ENCODE measurements at regions not wholly inside any gene's neighbourhood (a gene's known extent, or its start where the extent isn't known, plus 50 kb on each side); places are given as distances from the start of the nearest gene placed in this dataset.

DNA sequence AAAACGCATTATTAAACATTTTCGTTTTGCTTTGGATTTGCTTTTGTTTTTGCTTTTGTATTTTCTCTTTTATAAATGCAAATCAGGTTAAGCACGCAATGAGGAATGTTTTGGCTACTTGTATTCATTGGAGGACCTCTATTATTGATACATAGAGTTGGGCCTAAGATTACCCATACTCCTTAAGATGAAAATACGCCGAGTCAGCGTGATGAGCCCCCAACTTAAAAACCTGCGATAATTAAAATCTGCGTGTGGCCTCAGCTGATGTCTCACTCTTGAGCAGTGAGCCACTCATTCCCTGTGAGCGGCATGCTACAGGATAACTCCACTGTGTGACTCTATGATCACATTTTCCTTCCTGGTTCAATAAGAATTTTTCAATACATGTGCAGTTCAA, 518.3 kb downstream of the IRX1 start:
- DNase-seq (ENCODE audit: low read depth in 3 of 3) = no peak

DNA sequence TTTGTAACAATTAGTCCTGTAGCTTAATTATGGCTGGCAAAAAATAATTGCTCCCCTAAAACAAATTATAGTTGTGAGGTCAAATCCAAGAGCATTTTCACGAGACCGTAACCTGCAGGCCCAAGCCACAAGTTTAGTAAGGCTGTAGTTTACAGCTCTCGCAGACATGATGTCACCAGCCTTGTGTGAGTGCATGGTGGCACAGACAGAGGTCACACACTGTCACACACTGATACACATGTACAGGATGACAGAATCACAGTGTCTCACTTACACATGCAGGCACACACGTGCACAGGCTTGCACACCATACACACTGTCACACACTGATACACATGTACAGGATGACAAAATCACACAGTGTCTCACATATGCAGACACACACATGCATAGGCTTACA, 518.8 kb downstream of the IRX1 start:
- DNase-seq (ENCODE audit: low read depth in 3 of 3) = no peak

DNA sequence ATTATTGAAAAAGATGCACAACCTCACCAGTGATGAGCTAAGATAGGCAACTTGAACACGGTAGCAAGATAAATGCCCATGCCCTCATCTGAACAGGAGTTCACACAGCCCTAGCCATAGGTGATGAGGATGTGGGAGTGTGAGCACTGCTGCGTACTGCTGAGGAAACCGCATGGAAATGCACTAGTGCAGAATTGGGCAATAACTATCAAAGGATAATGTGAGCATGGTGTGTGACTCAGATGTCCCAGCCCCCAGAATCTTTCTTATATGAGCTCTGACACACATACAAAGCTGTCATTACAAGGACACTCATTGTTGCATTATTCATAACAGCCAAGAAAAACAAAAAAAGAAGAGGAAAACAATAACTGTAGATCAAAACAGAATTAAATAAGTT, 521.2 kb downstream of the IRX1 start:
- no peak for DNase-seq (ENCODE audit: low read depth in 3 of 3)

DNA sequence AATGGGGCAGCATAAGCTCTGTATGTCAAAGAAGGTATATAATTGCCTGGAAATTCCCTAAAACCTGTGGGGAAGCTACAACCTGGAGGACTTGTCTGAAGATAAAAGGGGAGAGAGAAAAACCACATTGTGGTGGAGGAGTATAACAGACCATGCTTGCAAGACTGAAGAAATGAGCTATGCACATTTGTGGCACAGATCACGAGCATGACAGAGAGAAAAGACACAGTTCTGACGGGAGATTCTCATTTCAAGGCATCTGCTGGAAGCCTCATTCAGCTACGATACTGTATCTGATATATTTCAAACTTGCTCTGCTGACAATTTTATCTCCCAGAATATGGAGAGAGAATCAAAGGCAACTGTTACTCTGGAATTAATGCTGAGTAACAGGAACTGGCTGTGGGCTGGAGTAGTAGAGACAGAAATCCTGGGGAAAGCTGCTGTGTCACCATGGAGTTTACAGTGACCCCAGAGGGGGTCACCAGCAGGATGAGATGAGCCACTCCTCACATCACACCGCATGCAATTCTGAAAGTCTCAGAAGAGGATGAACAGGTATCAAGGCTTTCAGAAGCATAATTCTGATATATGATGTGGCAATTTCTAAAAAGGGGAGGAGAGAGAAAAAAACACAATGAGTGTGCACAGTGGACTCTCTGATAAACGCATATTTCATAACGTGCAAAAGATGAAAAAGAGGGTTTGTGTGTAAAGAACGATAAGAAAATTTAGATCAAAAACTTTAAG, 528.8 kb downstream of the IRX1 start:
- no peak for DNase-seq (ENCODE audit: low read depth in 3 of 3)

DNA sequence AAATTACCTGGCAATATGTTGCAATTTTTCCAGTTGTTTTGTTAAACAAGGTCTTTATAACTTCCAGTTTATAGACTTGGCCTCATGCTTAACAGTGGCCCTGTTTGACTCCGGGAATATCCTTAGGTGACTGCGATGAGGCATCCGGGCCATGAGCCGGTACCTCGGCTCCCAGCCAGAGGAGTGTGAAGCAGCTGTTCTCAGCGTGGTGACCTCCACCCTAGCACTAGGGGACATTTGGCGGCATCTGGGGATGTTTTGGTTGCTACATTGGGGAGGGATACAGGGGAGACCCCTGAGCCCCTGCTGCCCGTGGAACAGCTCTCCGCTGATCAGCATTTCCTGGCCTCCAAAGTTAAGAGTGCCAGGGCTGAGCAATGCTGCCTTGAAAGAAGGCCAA, 533.4 kb downstream of the IRX1 start:
- DNase-seq (ENCODE audit: low read depth in 3 of 3) = no peak

DNA sequence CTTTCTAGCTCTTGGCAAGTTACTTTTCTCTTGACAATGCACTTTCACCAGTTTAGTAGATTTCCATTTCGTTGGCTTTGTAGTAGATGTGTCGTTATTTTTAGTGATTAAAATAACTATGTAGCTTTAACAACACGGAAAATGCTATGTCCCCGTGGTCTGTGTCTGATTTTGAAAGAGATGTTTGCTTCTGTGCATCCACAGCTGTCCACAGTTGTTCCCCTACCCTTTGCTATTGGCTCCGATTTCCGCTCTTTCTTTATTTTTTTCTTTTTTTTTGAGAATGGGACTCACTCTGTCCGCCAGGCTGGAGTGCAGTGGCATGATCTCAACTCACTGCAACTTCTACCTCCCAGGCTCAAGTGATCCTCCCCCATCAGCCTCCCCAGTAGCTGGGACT, 533.9 kb downstream of the IRX1 start:
- no peak for DNase-seq (ENCODE audit: low read depth in 3 of 3)

DNA sequence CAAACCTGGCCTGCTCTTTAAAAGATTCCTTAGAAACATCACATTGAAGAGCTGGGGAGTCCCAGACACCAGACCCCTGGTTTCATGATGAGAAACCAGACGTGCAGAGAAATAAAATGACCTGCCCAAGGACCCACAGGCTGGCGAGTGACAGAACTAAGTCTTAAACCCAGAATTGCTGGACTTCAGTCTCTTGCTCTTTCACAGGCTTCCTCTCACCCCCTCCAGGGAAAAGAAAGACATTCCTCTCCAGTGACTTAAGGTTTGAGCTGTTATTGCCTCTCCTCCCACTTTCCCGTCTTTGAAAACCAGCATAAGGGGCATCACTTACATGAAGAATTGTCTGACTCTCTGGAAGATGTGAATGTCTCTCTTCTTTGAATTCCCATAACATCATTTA, 535.2 kb downstream of the IRX1 start:
- no peak for DNase-seq (ENCODE audit: low read depth in 3 of 3)

DNA sequence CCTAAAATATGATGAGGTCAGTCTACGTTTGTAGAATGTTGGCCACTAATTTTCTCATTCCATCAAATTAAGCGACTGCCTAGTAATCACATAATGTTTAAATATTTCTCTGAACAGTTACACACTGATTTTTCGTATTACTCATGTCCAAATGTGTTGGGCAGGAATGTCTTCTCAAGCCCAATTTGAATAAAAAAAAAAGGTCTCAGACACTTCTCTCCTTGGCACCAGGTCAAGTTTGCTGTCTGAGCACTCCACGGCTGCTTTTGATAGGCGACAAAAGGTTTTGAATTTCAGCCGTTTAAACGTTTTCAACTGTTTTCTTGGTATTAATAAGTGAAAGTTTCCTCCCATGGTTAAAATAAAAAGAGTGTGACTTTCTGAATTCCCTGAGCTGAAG, 542.1 kb downstream of the IRX1 start:
- no peak for DNase-seq (ENCODE audit: low read depth in 3 of 3)

DNA sequence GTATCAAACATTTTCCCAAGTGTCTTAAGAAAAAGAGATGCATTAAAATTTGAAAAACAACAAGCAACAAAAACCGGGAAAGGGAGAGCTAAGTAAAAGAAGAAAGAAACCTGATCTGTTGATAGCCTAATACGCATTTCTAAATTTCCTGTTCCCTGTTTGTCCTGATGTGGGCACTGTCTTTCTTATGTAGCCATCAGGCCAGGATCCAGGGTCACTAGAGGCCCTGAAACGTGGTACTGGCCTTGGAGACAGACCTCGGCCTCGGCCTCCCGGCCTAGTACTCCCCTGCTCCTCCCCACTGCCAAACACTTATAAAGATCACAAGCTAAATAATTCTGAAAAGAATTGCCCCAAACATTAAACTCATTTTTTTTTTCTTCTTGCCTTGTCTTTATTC, 547.2 kb downstream of the IRX1 start:
- DNase-seq (ENCODE audit: low read depth in 3 of 3) = no peak

DNA sequence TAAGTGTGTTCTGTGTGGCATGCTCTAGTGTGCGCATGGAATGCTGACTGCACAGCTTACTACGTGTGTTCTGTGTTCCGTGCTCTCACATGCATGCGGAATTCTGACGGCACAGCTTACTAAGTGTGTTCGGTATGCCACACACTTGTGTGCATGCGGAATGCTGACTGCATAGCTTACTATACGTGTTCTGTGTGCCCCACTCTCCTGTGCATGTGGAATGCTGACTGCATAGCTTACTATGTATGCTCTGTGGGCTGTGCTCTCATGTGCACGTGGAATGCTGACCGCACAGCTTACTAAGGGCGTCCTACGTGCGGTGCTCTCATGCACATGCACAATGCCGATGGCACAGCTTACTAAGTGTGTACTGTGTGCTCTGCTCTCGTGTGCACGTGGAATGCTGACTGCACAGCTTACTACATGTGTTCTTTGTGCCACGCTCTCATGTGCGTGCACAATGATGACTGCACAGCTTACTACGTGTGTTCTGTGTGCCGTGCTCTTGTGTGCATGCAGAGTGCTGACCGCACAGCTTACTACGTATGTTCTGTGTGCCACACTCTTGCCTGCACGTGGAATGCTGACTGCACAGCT, 548.9 kb downstream of the IRX1 start:
- DNase-seq (ENCODE audit: low read depth in 3 of 3) = no peak

DNA sequence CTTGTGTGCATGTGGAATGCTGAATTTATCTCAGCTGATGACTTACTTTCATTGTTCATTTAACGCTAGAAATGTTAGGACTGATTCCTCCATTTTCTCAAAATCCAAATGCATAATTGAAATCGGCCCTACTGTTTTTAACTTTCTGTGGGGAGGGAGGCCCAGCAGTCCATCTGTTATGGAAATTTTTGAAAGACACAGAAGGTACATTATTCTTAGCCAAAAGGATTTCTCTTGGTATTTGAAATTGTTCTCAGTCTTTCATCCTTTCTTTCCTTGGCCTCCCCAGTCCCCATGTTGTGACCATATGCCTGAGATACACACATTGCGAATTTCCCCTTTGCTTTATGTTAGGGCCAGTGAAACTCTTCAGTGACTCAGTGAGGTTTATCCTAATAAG, 549.9 kb downstream of the IRX1 start:
- no peak for DNase-seq (ENCODE audit: low read depth in 3 of 3)

DNA sequence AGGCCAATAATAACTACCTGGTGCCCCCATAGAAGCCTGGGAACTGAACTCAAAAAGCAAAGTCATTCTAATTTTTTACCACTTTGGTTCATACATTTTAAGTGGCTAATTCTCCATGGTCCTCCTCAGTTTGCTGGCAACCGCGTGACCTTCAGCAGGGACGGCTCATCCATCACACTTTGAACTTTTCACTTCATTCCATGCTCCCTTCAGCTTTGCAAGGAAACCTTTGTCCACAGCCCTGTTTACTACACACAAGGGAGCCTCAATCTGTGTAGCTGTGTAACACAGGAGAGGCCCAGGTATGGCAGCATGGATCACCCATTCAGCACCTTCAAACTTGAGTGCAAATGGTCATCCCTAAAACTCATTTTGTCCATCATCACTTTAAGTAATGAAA, 552.4 kb downstream of the IRX1 start:
- no peak for DNase-seq (ENCODE audit: low read depth in 3 of 3)

DNA sequence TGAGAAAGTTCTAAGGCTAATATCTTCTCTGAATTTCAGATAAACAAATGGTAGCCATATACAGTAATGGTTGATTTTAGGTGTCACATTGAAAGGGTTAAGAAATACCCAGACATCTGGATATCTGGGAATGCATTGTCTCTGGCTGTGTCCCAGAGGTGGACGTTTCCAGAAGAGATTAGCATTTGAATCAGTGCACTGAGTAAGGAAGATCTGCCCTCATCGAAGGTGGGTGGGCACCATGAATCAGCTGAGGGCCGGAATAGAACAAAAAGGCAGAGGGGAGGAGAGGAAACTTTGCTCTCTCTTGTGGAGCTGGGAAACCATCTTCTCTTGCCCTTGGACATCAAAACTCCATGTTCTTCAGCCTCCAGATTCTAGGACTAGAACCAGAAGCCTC, 554.4 kb downstream of the IRX1 start:
- DNase-seq (ENCODE audit: low read depth in 3 of 3) = no peak

DNA sequence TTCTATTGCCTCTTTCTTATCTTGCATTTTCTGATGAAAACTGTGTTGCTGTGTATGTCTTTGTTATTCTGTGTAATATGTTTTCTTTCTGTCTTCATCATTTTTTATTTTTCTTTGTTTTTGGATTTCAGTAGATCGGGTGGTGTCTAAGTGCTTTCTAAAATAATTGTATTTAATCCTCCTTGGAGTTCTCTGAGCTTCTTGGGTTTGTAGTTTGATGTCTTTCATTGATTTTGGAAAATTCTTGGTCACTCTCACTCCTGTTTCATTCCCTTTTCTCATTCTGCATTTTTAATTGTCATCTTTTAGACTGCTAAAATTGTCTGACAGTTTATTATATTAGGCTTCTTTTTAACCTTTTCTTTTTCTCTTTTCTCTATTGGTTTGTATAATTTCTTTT, 560.5 kb downstream of the IRX1 start:
- DNase-seq (ENCODE audit: low read depth in 3 of 3) = no peak

DNA sequence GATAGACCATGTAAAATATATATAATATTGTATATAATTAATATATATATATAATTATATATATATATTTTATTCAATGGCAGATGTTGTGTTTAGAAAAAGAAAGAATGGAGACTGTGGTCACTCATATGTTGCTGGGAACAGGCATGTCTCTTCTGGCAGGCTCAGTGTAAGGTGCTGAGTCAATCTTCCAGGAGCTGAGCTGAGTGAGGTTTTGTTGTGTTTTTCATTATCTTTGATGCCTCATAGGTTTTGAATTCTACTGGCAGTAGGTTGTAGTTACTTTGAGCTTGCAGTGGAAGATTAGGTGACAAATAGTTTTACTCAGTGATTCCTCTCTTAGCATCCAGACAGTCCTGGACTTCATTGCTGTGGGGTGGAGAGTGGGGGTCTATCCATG, 561.3 kb downstream of the IRX1 start:
- no peak for DNase-seq (ENCODE audit: low read depth in 3 of 3)

DNA sequence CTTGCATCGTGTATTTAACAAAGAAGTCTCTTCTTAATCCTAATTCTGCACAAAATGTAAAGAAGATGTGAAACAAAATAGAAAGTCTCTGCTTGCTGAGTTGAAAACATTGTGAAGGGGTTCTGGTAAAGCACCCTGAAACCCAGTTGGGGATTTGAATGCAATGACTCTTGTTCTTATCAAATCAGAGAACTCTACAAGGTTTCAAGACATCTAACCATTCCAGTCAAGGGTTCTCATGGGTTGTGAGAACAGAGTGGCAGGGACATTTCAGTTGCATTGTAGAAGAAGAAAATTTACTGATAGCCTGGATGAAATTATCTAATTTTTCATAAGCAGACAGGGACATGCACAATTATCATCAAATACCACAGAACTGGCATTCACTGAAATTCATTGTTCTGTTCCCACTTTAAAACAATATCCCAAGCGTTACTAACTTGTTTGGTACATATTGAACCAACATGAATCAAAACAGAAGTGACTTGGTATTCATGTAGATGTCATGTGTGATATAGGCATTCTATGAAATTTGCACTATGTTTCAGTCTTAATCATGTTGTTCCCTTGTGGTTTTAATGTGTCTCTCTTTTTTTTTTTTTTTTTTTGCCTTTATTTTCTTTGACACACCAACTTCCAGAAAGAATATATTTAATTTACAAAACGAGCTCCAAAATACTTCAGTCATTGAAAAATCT, 563.3 kb downstream of the IRX1 start:
- DNase-seq (ENCODE audit: low read depth in 3 of 3) = no peak

DNA sequence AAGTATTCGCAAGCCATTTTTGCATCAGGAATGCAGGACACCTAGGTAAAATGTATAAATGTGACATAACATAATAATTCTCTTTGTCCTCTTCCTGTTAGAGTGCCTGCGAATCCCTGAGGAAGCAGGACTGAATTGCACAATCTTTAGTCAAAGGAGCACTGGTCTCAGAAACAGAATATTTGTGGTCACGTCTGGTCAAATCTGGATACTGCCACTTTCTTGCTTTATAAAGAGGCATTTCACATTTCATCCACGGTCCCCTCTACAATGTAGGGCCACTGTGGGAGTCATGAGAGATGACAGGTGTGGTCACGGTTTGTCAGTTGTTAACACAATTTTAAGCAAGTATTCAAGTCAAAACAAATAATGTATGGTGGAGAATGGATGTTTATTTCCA, 564.0 kb downstream of the IRX1 start:
- DNase-seq (ENCODE audit: low read depth in 3 of 3) = no peak

DNA sequence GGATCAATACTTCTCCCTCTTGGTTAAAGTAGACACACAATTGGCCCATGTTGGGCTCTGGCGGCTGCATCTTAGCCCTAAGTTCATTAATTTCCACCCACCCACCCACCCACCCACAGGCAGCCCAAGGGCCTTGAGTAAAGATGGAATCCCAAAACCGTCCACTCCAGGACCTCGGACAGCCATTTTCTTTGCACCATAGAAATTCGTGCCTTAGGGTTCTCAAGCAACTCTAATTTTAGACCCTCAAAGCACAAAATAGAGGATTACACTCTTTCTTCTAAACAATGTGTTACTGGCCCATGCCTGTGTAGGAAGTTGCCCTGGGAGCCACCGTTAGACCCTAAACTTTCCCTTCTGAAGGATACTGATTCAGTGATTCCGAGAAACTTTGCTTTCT, 568.5 kb downstream of the IRX1 start:
- no peak for DNase-seq (ENCODE audit: low read depth in 3 of 3)

DNA sequence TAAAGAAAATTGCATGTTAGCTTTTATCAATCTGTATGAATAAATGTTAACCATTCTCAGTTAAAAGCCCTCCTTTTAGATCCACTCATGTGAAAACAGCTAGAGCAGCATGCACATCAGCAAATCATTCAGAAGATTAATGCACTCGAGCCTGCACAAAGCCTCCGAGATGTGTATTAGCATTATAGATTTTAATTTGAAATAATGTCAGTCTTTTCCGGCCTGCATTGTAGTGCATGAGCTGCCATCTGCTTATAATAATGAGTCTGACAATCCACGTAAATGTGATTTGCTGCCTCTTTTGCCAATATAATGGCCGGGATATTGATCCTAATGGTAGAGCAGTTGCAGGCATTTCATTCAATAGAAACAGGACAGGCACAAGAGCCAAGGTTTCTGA, 585.1 kb downstream of the IRX1 start:
- DNase-seq (ENCODE audit: low read depth in 3 of 3) = no peak

DNA sequence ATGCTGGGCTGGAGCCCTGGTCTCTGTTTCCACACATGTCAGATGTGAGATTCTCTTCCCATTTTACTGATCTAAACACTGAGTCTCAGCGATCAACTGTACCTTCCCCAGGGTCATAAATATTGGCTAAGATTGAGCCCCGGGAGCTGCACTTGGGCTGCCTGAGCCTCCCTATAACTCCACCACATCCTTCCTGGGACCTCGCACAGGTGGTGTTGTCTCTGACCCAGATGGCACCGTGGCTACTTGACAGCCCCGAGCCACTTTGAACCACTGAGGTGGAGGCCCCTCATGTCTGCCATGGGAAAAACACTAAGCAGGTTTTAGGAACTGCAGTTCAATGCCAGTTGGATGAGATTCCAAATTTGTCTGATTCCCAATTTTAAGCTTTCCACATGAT, 586.5 kb downstream of the IRX1 start:
- no peak for DNase-seq (ENCODE audit: low read depth in 3 of 3)

DNA sequence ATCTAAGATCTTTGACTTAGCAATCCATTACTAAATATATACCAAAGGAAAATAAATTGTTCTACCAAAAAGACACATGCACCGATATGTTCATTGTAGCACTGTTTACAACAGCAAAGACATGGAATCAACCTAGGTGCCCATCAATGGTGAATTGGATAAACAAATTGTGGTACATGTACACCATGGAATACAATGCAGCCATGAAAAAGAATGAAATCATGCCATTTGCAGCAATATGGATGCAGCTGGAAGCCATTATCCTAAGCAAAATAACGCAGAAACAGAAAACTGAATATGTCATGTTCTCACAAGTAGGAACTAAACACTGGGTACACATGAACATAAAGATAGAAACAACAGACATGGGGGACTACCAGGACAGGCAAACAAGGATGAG, 589.5 kb downstream of the IRX1 start:
- DNase-seq (ENCODE audit: low read depth in 3 of 3) = no peak

DNA sequence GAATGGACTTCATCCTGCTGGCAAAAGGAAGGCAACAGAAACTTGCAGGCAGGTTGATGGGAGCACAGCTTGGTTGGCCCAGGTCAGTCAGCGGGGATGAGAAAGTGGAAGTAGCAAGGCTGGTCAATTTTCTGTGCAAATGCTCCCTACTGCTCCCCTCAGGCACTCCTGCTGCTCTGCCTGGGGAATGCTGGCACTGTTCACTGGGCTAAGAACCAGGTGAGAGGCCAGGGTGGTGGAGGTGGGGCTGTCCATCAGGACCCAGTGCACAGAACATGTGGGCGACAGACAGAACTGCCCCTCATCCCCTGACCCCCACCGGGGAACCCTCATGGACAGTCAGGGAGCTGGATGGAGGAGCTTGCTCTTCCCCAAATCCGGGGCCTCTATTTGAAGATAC, 593.1 kb downstream of the IRX1 start:
- DNase-seq (ENCODE audit: low read depth in 3 of 3) = no peak

DNA sequence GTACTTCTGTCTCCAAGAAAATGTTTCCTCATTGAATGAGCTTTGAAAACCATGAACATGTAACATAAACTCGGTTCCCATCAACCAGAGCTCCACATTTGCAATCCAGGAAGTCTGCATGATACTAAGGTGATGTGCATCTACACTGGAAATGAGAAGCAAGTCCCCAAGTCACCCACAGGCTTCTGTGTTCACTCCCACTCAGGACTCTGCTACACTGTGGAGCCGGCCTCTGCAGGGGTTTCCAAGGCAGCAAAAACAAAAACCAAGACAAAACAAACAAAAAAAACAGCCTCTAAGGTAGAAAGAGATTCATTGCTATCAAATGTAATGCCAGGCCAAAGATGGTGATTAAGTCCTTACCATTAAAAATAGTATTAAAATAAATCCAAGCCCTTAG, 593.7 kb downstream of the IRX1 start:
- no peak for DNase-seq (ENCODE audit: low read depth in 3 of 3)

All from stimulated activated CD4-positive, alpha-beta T cell treated with anti-CD3 and anti-CD28 coated beads, TNF-alpha, amount 100 ng/mL, for 4 hours (primary cell).